CD1c-positive myeloid dendritic cell (primary cell): ENCODE measurements at regions not wholly inside any gene's neighbourhood (a gene's known extent, or its start where the extent isn't known, plus 50 kb on each side); places are given as distances from the start of the nearest gene placed in this dataset.
A peak's percentile ranks its signal among the peaks of the same experiment; 100 is the strongest.
"Not testable (repeated sequence)": the region's sequence is repeated elsewhere in the genome, so short reads cannot be mapped to it uniquely, and the experiment has no call there.

ENCODE experiments used
- DNase-seq: peaks from one replicate; pipeline ENCODE4 v3.0.0-alpha.2; 2016; ENCODE audit errors: extremely low spot score

DNA sequence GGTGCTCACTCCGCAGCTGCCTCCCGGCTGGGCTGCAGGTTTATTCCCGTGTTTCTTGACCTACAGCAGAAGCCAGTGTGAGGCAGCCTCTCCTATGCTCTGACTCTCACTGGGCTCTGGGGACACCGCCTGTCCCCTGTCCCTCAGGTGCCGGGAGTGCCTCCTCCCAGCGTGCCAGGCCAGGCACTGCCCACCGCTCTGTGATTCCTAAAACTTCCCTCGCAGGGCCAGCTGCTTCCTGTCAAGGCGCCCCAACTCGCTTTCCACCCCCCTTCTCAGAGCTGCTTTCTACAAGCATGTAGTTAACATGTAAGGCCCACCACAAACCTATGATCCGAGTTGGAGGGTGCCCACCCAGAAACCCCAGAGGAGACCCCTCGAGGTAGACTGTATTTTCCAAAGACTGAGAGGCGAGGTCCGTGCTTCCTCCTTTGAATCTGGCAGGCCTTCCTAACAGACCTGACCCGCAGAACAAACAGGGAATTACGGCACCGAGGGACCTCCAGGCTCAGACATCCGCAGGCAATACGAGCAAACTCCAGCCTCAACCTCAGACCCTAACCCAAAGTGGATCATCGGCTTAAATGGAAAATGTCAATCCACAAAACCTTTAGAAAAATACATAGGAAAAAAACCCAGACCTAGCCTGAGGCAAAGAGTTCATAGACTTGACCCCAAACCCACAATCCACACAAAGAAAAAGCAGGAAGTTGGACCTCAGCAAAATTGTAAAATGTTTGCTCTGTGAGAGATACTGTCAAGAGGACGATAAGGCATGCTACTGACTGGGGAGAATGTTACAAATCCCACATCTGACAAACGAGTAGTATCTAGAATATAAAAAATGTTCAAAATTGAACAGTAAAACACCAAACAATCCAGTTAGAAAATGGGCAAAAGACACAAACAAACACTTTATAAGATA, 121.3 kb upstream of the IQSEC1 start:
- DNase-seq, result no peak

DNA sequence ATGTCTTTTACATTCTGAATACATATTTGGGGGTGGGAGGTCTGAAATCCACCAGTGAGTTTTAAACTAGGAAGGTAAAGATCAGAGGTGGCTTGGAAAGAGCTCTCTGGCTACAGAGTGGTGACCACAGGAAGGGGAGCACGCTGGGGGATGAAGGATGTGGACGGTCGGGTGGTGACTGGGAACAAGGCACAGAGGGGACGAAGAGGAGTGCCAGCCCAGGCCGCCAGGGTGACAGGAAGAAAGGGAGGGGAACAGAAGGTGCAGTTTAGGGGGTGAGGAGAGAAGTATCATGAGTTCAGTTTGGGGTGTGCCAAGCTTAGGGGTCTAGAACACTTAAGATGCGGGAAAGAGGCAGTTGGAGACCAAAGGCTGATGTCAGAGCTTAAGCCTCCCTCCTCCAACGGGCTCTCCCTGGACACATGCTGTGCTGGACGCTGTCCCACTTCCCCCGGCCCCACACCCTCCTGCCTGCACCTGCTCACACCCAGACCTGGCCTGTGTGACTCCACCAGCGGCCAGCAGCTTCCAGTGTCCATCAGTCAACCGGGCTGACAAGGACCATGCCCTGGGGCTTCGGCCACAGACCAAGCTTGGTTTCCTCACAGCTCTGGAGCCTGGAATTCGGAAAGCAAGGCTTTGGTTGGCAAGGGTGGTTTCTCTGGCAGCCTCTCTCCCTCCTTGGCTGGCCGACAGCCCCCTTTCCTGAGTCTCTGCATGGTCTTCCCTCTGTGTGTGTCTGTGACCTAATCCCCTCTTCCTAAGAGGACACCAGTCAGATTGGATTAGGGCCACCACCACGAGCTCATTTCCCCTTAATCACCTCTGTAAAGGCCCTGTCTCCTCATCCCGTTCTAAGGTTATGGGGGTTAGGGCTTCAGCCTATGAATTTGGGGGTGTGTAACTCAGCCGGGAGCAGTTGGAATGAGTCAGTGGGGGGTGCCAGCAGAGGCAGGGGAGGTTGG, 120.4 kb upstream of the IQSEC1 start:
- DNase-seq, result no peak

DNA sequence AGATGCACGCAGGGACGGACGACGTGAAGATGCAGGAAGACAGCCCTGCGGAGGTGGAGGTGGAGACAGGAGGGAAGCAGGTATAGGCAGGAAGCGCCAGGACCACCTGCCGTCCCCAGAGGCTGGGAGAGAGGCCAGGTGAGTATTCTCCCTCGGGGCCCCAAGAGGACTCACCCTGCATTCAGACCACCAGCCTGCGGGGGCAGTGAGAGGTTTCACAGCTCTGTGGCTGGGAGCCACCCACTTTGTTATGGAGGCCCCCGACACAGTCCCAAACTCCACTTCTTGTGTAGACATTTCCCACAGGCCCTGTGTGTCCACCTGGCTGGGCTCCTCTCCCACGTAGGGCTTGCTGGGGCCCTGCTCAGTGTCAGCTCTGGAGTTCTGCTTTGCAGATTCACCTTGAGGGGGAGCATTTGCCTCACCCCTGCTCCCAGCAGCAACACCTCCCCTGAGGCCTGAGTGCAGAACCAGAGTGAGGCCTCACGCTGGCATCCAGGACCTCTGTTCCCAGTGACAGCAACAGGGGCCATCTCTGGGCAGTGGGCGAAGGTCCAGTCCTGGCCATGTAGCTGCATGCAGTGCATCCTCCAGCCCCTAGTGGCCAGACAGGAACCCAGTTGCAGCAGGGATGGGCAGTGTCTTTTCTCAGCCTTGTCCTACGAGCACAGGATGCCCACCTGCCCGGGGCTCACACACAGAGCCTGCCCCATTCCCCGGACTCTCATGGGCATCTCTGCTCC, 119.4 kb upstream of the IQSEC1 start:
- DNase-seq, result no peak

GRCh38 chr3:13191016-13191415, 117.8 kb upstream of the IQSEC1 start:
- no peak for DNase-seq

- DNase-seq, result no peak
Measured at GRCh38 chr3:13190378-13190765, 117.1 kb upstream of the IQSEC1 start.

DNA sequence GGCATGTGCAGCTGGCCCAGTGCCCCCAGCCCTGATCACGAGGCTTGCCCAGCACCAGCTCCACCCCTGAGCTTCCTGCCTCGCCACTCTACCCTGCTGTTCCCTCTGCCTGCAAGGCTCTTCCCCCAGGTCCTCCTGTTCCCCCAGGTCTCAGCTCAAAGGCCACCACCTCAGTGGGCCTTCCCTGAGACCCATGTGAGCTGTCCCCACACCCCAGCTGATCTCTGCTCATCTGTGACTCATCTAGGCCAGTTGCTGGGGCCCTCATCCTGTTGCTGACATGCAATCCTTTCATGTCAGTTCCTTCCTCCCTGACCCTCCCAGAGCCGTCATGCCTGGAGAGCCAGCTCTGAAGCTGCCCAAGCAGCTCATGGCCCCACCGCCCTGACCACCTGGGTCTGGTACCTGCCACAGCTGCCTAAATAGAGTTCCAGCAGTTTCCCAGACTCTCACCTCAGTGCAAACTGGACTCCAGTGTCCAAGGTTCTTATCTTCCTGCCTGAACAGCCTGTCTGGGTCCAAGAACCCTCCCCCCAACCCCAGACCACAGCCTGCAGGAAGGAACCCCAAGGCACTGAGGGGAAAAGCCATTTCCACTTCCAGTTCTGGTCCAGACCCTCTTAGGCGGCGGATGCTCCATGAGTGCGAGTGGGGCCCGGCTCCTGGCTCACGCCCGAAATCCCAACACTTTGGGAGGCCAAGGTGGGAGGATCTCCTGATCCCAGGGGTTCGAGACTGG, 116.6 kb upstream of the IQSEC1 start:
- peak; percentile 34 for DNase-seq

DNA sequence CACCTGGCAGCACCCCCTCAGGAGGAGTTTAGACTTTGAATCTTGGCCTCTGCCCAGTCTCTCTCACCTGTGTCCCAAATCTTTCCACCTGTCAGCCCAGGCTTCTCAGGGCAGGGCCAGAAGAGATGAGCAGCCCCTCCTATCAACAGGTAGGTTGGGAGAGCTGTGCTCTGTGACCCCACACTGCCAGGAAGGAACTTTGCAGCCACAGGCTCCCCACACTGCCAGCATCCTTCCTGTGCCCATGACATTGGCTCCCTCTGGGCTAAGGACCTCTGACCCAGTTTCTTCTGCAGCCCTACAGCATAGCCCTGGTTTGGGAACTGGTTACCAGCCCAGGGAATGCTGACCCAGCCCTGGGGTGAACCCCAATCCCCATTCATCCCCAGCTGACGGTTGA, 115.7 kb upstream of the IQSEC1 start:
- no peak for DNase-seq

- no peak for DNase-seq
Measured at GRCh38 chr3:13188181-13188779, 115.1 kb upstream of the IQSEC1 start.

DNA sequence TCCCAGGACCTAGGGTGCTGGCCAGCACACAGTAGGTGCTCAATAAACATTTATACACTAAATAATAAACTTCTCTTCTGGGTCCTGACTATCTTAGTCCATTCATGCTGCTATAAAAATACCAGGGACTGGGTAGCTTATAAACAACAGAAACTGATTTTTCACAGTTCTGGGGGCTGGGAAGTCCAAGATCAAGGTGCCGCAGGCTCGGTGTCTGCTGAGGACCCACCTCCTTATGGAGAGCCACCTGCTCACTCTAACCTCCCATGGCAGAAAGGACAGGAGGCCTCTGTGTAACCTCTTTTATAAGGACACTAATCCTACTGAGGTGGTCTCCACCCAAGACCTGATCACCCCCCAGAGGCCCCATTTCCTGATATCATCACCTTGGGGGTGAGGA, 114.4 kb upstream of the IQSEC1 start:
- DNase-seq, result no peak

DNA sequence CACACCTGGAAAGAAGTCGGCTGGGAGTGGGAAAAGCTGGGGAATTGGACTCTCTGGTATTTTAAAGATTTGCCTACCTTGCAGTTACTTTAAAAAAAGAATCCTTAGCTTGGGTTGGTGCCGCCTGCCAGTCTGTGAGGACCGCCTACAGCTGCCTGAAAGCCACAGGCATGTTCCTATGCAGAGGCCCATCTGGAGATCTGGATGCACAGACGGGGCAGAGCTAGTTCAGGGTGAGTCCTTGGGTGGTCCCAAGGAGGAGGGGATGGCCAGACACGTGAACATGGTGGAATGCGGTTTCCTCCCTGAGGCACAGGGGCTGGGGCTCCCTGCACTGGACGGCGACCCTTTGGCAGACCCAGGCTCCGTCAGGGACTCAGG, 113.2 kb upstream of the IQSEC1 start:
- DNase-seq, result no peak

DNA sequence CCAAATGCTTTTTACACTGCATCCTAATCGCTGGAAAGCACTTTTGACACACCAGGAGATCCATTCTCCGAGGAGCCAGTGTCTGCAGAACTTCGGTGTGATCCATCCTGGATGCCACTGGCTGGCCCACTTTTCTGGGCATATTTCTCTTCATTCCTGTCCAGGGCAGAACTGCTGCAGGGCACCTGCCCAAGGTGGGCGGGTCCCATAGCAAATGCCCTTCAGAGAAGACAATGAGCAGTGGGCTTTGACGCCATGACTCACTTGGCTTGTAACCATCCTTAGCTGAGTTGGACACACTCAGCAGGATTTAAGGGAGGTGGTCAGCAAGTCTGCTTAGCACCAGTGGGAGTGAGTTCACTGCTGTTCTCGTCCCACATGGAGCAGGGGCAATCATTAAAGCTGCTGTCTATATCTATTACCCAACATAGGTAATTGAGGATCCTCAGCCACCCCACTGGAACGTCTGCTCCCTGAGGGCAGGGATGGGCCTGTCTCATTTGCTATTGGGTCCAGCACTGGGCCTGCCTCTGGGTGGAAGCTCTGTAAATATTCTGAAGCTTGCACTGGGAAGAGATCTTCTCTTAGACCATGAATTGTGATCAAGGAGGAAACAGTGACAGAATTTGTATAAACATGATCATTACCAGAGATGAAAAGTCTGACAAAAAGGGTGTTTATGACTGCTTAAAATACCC, 112.7 kb upstream of the IQSEC1 start:
- no peak for DNase-seq

- not testable (repeated sequence) for DNase-seq
Measured at GRCh38 chr3:13179582-13180210, 106.5 kb upstream of the IQSEC1 start.

GRCh38 chr3:13179181-13179580, 106.0 kb upstream of the IQSEC1 start:
- DNase-seq, result no peak

GRCh38 chr3:13178107-13178506, 104.9 kb upstream of the IQSEC1 start:
- DNase-seq, result no peak

DNA sequence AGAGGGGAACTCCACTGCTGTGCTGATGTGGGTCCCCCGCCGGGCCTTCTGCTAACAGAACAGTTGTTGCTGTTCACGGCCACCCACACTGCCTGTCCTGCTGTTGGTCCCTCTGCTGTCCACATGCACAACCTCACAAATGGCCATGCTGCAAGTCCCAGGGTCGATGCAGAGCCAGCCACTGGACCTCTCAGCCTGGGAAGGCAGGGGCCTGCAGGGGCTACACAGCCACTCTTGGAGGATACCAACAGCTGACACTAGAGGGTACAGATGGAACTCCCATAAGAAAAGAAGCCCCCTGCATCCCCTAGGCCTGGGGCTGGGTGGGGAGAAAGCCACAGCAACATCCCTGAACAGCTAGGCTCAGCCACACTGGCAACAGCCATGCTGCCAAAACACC, 104.4 kb upstream of the IQSEC1 start:
- no peak for DNase-seq

GRCh38 chr3:13177236-13177635, 104.0 kb upstream of the IQSEC1 start:
- DNase-seq, result no peak

- no peak for DNase-seq
Measured at GRCh38 chr3:13176445-13176844, 103.2 kb upstream of the IQSEC1 start.

- DNase-seq, result no peak
Measured at GRCh38 chr3:13174803-13175135, 101.5 kb upstream of the IQSEC1 start.

DNA sequence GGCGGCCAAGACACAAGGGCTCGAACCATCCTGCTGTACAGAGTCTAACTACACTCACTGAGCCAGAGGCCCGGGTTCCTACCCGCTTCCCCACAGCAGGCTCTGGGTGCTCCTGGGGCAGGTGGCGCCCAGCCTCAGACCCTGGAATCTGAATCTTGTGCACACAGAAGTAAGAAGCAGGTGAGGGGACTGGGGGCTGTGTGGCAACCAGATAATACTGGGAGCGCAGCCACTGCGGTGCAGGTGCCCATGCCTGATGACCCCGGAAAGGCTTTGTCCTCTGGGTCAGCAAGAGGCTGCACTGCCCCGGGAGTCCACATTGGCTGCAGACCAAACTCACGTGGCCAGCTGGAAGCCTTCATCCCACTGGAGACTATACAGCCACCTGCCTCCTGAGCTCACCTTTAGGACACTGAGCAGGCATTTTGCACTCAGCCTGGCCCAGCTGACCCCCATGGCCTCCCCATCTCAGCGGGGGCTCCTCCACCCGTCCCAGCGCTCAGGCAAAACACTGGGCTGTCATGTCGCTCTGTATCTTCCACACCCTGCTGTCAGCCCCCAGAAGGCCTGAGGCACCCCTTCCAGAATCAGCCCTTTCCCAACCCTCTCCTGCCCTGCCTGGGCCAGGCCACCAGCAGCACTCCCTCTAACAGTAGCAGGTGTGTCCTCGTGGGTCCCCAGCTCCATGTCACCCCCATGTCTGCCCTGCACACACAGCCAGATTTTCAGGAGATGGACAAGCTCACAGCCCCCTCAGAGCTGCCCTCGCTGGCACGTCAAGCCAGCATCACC, 101.0 kb upstream of the IQSEC1 start:
- DNase-seq, result no peak
